ENCODE measurements at regions not wholly inside any gene's neighbourhood (a gene's known extent, or its start where the extent isn't known, plus 50 kb on each side); places are given as distances from the start of the nearest gene placed in this dataset.

GRCh38 chr4:123638834-123639233, 242.2 kb downstream of the SPRY1 start:
- DNase-seq (no peak), ATAC-seq (no peak)
- intact Hi-C loops (cut with DNase I): no loop called here
- no peaks in the 10 kb centered on the region for H3K4me1 ChIP-seq
- H3K9me3 ChIP-seq: peaks cover 2% of the 10 kb centered on the region
- no peaks in the 10 kb centered on the region for H3K27me3 ChIP-seq (ENCODE audit: insufficient read depth in 3 of 3, low read length in 2 of 3)
- H3K4me3 ChIP-seq: no peak overlapping the region
- 67 to 75% (median 72%) methylated on average over 1 of the region's 1 CpG for WGBS, 3 donors
- no peaks in the 10 kb centered on the region for H3K36me3 ChIP-seq (ENCODE audit: insufficient read depth in 1 of 2, low read depth in 1 of 2)
- no peak for TF ChIP-seq CTCF (IDR thresholded peaks at IDR 0.05)
- H3K27ac ChIP-seq: no peak overlapping the region

- ATAC-seq (no peak), DNase-seq (no peak)
- no peak overlapping the region for H3K27ac ChIP-seq
- intact Hi-C loops (cut with DNase I): loop anchor here in 1 of 2 donors (10.0 kb wide), 1 partner anchor 45 kb away; no protein-coding TSS in a partner anchor
- peaks cover 2% of the 10 kb centered on the region for H3K9me3 ChIP-seq
- no peaks in the 10 kb centered on the region for H3K36me3 ChIP-seq (ENCODE audit: insufficient read depth in 1 of 2, low read depth in 1 of 2)
- no peaks in the 10 kb centered on the region for H3K4me1 ChIP-seq
- H3K27me3 ChIP-seq (ENCODE audit: insufficient read depth in 3 of 3, low read length in 2 of 3): no peaks in the 10 kb centered on the region
- no peak for TF ChIP-seq CTCF (IDR thresholded peaks at IDR 0.05)
- no peak overlapping the region for H3K4me3 ChIP-seq
Observed at GRCh38 chr4:123640271-123640670, 243.7 kb downstream of the SPRY1 start.

- Histone ChIP-seq H3K9me3 (peaks cover 2% of the 10 kb centered on the region), H3K4me1 (no peaks in the 10 kb centered on the region), H3K36me3 (ENCODE audit: insufficient read depth in 1 of 2, low read depth in 1 of 2) (no peaks in the 10 kb centered on the region), H3K27me3 (ENCODE audit: insufficient read depth in 3 of 3, low read length in 2 of 3) (no peaks in the 10 kb centered on the region), H3K27ac (no peak overlapping the region), H3K4me3 (no peak overlapping the region)
- no peak for TF ChIP-seq CTCF (IDR thresholded peaks at IDR 0.05)
- intact Hi-C loops (cut with DNase I): loop anchor here in 1 of 2 donors (10.0 kb wide), 1 partner anchor 46 kb away; no protein-coding TSS in a partner anchor
- DNase-seq: no peak
- 93 to 100% (median 96%) methylated on average over 2 of the region's 2 CpGs for WGBS, 3 donors
- no peak for ATAC-seq
Observed at GRCh38 chr4:123640824-123641223, 244.2 kb downstream of the SPRY1 start.

- H3K9me3 ChIP-seq: no peaks in the 10 kb centered on the region
- no peaks in the 10 kb centered on the region for H3K27me3 ChIP-seq (ENCODE audit: insufficient read depth in 3 of 3, low read length in 2 of 3)
- no peak for ATAC-seq
- intact Hi-C loops (cut with DNase I): loop anchor here in 1 of 2 donors (10.0 kb wide), 1 partner anchor 49 kb away; no protein-coding TSS in a partner anchor
- DNase-seq: no peak
- 86 to 95% (median 90%) methylated on average over 1 of the region's 1 CpG for WGBS, 3 donors
- H3K4me3 ChIP-seq: no peak overlapping the region
- no peaks in the 10 kb centered on the region for H3K36me3 ChIP-seq (ENCODE audit: insufficient read depth in 1 of 2, low read depth in 1 of 2)
- TF ChIP-seq CTCF (IDR thresholded peaks at IDR 0.05): no peak
- no peak overlapping the region for H3K27ac ChIP-seq
- H3K4me1 ChIP-seq: no peaks in the 10 kb centered on the region
Observed at GRCh38 chr4:123643691-123644090, 247.1 kb downstream of the SPRY1 start.

- no peaks in the 10 kb centered on the region for H3K27me3 ChIP-seq (ENCODE audit: insufficient read depth in 3 of 3, low read length in 2 of 3)
- TF ChIP-seq CTCF (IDR thresholded peaks at IDR 0.05): no peak
- intact Hi-C loops (cut with DNase I): loop anchor here (5.0 to 10.0 kb wide), 2 partner anchors 54 to 57 kb away; no protein-coding TSS in a partner anchor
- H3K9me3 ChIP-seq: no peaks in the 10 kb centered on the region
- peak overlapping the region; percentile 35 for H3K4me3 ChIP-seq
- WGBS, 3 donors: 27 to 45% (median 27%) methylated on average over 4 of the region's 4 CpGs
- ATAC-seq (peak in 3 of 4 donors; percentile 19 to 30 (median 22)), DNase-seq (no peak)
- H3K36me3 ChIP-seq (ENCODE audit: insufficient read depth in 1 of 2, low read depth in 1 of 2): no peaks in the 10 kb centered on the region
- peak overlapping the region; percentile 79 for H3K27ac ChIP-seq
- peaks cover 29% of the 10 kb centered on the region for H3K4me1 ChIP-seq
Observed at GRCh38 chr4:123649250-123649644, 252.7 kb downstream of the SPRY1 start.

All from psoas muscle (tissue), 7 donors.